ENCODE measurements at regions not wholly inside any gene's neighbourhood (a gene's known extent, or its start where the extent isn't known, plus 50 kb on each side); places are given as distances from the start of the nearest gene placed in this dataset.
"Not testable (repeated sequence)": the region's sequence is repeated elsewhere in the genome, so short reads cannot be mapped to it uniquely, and the experiment has no call there.

GRCh38 chr16:19967561-19967960 is 82.9 kb upstream of the GPRC5B start:
- DNase-seq (ENCODE audit: low read depth), result no peak
- no peak for TF ChIP-seq CTCF (IDR thresholded peaks at IDR 0.05; ENCODE audit: insufficient read depth, low read depth, low read length)
- no peak overlapping the region for H3K4me3 ChIP-seq (ENCODE audit: low read depth, low read length)

DNA sequence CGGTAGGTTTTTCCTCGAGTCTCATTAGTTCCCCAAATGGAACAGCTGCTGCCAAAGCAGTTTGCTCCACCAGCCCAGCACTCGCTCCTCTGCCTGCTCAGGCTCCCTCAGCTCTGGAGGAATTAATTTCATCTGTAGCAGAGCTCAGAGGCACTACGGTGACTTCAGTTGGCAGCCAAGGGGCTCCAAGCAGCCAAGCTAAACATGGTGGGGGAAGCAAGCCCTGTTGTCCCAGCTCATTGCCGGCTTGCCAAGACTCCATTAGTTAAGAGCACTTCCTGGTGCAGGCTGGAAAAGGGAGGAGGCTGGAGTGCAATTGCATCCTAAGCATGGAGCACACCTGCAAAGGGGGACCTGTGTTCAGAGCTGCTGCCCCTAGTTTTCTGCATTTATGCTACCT is 78.7 kb upstream of the GPRC5B start:
- no peak for TF ChIP-seq CTCF (IDR thresholded peaks at IDR 0.05; ENCODE audit: insufficient read depth, low read depth, low read length)
- DNase-seq (ENCODE audit: low read depth), result no peak
- H3K4me3 ChIP-seq (ENCODE audit: low read depth, low read length), result no peak overlapping the region

GRCh38 chr16:19960183-19960582 is 75.5 kb upstream of the GPRC5B start:
- no peak overlapping the region for H3K4me3 ChIP-seq (ENCODE audit: low read depth, low read length)
- DNase-seq (ENCODE audit: low read depth), result no peak
- TF ChIP-seq CTCF (IDR thresholded peaks at IDR 0.05; ENCODE audit: insufficient read depth, low read depth, low read length), result no peak

GRCh38 chr16:19959736-19960135 is 75.1 kb upstream of the GPRC5B start:
- no peak overlapping the region for H3K4me3 ChIP-seq (ENCODE audit: low read depth, low read length)
- TF ChIP-seq CTCF (IDR thresholded peaks at IDR 0.05; ENCODE audit: insufficient read depth, low read depth, low read length), result no peak
- DNase-seq (ENCODE audit: low read depth), result no peak

GRCh38 chr16:19955896-19956295 is 71.2 kb upstream of the GPRC5B start:
- not testable (repeated sequence) for H3K4me3 ChIP-seq (ENCODE audit: low read depth, low read length); DNase-seq (ENCODE audit: low read depth)

DNA sequence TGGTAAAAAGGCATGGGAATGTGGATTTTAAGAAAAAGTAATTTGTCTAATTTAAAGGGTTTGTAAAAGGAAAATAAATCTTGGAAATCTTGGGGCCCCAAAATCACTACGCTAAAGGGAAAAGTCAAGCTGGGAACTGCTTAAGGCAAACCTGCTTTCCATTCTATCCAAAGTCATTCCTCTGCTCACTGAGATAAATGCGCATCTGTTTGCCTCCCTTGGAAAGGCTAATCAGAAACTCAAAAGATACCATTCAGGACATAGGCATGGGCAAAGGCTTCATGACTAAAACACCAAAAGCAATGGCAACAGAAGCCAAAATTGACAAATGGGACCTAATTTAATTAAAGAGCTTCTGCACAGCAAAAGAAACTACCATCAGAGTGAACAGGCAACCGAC is 70.4 kb upstream of the GPRC5B start:
- not testable (repeated sequence) for DNase-seq (ENCODE audit: low read depth); H3K4me3 ChIP-seq (ENCODE audit: low read depth, low read length)

GRCh38 chr16:19948186-19949104 is 63.8 kb upstream of the GPRC5B start:
- H3K4me3 ChIP-seq (ENCODE audit: low read depth, low read length), result no peak overlapping the region
- no peak for DNase-seq (ENCODE audit: low read depth)
- no peak for TF ChIP-seq CTCF (IDR thresholded peaks at IDR 0.05; ENCODE audit: insufficient read depth, low read depth, low read length)

DNA sequence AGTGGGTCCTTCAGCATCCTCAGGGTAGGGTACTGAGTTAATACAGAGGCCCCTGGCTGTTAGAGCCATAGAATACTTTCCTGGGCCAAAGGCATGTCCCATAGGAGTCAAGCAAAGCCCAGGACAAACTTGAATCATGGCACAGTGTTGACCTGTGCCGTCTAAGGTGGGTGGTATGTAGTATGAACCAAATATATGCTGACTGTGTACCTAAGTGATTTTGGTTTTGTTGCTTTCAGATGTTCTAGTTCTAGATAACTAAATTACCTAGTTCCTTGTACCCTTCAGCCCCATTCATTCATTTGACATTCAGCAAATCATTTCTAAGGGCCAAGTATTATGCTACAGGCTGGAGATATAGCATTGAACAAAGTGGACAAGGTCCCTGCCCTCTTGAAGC is 61.3 kb upstream of the GPRC5B start:
- H3K4me3 ChIP-seq (ENCODE audit: low read depth, low read length), result no peak overlapping the region
- no peak for DNase-seq (ENCODE audit: low read depth)
- TF ChIP-seq CTCF (IDR thresholded peaks at IDR 0.05; ENCODE audit: insufficient read depth, low read depth, low read length), result no peak
